CD4-positive, alpha-beta T cell treated with Interleukin-6 at 100 ng/mL for 8 hours (primary cell): ENCODE measurements at regions not wholly inside any gene's neighbourhood (a gene's known extent, or its start where the extent isn't known, plus 50 kb on each side); places are given as distances from the start of the nearest gene placed in this dataset.
"Not testable (repeated sequence)": the region's sequence is repeated elsewhere in the genome, so short reads cannot be mapped to it uniquely, and the experiment has no call there.

Experiments
- DNase-seq: peaks from one replicate; pipeline ENCODE4 v3.0.0-alpha.2; 2020; ENCODE audit warnings: mixed read lengths, low spot score

DNA sequence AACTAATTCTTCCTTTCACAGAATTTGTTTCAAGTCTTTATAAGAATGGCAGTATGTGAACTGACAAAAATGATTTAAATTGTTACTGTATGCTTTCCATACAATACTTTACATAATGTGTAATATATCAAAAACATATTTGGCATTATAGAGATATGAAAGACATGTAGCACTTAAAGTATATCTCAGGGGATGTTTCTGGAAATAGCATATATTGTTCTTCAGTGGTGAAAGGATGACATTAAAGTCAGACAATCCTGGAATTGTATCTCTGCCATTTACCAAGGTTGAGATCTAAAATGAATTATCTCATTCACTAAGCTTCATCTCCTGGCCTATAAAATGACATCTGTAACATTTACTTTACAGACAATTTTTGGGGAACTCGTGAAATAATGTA, 358.4 kb upstream of the EPHA5 start:
- DNase-seq = no peak

DNA sequence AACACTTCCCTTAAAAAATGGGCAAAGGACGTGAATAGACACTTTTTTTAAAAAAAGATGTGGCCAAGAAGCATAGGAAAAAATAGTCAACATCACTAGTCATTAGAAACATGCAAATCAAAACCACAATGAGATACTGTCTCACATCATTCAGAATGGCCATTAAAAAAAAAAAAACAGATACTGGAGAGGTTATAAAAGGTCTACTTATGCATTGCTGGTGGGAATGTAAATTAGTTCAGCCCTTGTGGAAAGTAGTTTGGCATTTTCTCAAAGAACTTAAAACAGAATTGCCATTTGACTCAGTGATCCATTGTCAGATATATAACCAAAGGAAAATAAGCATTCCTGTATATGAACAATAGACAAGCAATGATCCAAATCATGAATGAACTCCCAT, 352.8 kb upstream of the EPHA5 start:
- no peak for DNase-seq

DNA sequence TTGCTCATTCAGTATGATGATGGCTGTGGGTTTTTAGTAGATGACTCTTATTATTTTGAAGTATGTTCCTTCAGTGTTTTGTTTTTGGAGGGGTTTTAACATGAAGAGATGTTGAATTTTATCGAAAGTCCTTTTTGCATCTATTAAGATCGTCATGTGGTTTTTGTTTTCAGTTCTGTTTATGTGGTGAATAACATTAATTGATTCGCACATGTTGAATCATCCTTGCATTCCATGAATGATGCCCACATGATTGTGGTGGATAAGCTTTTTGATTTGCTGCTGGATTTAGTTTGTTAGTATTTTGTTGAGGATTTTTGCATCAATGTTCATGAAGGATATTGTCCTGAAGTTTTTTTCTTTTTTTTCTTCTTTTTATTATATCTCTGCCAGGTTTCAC, 347.4 kb upstream of the EPHA5 start:
- no peak for DNase-seq

DNA sequence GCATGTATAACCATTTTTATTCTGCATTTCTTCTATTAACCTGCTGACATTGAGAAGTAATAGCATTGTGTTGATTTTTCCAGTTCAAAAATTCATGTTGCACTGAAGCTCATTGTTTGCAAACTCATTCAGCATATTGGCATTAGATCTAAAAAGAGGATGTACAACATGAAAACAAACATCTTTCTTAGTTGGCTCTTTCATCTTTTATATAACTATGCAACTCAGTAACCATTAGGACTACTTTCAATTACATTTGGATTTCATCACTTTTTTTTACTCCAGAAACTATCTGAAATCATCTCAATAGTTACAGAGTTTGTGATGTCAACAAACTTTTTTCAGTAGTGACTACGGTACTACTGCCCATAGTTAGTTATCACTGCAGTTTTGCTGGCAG, 346.0 kb upstream of the EPHA5 start:
- no peak for DNase-seq

DNA sequence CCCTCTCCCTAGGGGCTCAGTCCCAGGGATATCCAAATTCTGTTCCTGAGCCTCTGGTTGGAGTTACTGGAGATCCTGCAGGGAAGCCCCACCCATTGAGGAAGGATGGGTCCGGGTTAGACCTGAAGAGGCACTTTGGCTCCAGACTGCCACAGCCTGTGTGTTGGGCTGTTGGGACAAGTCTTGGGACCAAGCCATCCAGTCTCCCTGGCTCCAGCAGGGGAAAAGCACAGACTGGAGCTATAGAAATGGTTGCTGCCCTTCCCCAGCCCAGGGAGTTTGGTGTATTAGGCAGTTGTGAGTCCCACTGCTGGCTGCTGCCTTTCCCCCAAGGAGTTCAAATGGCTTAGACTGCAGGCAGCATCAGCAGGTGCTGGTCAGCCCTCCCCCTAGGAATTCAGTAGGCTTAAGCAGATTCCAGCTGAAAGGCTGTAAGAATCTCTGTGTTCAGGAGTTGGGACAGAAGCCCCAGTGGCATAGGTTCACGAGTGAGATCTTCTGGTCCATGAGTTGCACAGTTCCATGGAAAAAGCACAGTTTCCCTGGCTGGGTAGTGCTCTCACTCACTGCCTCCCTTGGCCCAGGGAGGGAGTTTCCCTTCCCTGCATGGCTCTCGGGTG, 344.0 kb upstream of the EPHA5 start:
- no peak for DNase-seq

DNA sequence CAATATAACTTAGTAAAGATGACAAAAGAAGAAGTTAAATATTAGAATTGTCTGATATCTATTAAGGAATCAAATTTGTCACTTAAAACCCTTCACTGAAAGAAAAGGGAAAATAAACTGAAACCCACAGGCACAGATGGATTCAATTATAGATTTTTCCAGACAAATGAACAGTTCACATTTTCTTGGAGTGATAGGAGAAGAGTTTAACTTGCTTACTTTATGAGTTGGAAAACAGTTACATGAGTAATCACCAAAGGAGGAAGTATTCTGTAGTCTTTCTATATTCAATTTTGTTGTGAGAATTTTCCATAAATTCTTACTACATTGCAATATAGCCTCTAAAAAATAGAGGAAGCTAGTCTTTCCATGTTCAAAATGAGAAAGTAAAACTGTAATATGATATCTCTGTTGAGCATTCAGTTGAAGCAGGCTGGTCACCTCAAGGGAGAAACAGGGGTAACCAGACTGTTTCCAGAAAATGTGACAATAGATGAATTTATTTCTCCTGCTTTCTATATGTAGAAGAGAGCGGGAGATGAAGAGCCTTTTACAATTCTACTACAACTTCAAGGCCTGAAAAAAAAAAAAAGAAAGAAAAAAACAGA, 330.3 kb upstream of the EPHA5 start:
- no peak for DNase-seq

DNA sequence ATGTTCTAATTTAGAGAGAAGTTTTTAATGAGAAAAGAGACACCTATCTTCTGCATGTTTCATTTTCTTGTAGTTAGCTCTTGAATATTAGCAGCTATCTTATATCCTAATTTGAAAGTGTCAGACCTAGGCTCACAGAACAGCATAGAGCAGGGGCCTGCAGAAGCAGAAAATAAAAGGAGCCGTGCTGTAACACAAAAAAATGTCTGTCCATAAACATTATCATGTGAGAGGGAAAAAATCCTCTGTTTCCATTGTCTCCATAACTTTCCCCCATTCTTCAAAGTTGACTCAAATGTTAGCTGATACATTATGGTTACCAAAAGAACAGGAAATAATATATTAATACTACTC, 329.2 kb upstream of the EPHA5 start:
- no peak for DNase-seq

DNA sequence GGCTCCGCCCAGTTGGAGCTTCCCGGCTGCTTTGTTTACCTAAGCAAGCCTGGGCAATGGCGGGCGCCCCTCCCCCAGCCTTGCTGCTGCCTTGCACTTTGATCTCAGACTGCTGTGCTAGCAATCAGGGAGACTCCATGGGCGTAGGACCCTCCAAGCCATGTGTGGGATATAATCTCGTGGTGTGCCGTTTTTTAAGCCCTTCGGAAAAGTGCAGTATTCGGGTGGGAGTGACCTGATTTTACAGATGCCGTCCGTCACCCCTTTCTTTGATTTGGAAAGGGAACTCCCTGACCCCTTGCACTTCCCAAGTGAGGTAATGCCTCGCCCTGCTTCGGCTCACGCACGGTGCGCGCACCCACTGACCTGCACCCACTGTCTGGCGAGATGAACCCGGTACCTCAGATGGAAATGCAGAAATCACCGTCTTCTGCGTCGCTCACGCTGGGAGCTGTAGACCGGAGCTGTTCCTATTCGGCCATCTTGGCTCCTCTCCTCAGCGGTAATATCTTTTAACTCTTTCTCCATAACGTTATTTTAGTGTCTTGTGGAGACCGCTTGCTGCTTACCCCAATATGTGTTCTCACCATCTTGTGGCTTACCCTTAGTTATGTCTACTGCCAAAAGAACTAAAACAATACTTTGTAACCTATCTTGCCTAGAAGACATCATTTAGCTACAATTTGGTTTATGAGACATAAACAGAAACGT, 328.7 kb upstream of the EPHA5 start:
- not testable (repeated sequence) for DNase-seq

DNA sequence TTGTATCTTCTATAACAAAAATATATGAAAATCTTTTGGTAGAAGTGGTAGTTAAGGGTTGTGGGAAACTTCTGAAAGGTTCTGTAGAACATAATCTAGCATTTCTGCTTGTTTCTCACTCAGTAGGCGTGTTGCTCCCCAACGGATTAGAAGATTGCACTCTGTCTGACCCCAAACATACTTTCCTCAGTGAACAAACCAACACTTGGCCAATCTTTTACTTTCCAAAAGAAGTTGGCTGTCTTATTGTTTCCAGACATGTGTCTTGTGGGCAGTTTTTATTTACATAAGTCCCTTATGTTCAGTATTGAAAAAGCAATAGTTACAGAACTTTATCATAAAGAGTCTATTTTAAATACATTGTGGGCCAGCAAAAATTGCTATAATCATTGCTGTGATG, 312.8 kb upstream of the EPHA5 start:
- no peak for DNase-seq

DNA sequence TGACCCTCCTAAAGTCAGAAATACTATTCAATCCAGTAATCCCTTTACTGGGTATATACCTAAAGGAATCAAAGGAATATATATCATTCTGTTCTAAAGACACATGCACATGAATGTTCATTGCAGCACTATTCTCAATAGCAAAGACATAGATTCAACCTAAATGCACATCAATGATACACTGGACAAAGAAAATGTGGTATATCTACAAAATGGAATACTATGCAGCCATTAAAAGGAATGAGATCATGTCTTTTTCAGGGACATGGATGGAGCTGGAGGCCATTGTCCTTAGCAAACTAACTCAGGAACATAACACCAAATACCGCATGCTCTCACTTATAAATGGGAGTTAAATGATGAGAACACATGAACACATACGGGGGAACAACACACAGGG, 306.0 kb upstream of the EPHA5 start:
- DNase-seq = no peak

DNA sequence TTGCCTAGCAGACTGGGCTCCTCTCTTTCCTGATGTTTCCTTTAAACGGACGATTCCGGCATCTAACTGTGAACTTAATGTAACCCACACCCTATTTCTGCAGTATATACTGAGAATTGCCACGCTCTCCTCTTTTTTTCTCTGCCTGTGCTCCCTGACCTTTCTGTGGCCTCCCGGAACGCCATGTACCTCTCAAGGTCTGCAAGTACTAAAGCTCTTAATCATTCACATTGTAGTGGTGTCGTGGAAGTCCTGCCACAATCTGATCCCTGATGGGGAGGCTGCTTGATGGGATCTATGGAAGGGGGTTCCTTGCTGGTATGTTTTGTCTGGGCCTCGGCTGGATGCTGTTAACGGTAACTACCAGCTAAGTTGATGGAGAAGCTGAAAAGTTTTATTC, 302.9 kb upstream of the EPHA5 start:
- no peak for DNase-seq

DNA sequence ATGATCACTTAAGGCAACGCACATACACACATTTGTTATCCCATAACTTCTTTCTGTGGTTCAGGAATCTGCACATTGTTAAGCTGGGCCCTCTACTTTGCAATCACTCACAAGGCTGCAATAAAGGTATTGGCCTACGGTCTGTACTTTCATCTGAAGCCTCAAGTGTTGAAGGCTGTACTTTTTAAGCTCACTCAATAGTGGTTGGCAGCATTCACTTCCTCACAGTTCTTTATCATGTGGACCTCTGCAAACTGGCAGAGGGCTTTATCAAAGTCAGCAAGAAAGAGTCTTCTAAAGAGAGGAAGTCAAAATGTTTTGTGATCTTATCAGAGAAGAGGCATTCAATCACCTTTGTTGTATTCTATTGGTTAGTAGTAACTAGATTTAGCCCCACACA, 301.4 kb upstream of the EPHA5 start:
- DNase-seq = no peak

DNA sequence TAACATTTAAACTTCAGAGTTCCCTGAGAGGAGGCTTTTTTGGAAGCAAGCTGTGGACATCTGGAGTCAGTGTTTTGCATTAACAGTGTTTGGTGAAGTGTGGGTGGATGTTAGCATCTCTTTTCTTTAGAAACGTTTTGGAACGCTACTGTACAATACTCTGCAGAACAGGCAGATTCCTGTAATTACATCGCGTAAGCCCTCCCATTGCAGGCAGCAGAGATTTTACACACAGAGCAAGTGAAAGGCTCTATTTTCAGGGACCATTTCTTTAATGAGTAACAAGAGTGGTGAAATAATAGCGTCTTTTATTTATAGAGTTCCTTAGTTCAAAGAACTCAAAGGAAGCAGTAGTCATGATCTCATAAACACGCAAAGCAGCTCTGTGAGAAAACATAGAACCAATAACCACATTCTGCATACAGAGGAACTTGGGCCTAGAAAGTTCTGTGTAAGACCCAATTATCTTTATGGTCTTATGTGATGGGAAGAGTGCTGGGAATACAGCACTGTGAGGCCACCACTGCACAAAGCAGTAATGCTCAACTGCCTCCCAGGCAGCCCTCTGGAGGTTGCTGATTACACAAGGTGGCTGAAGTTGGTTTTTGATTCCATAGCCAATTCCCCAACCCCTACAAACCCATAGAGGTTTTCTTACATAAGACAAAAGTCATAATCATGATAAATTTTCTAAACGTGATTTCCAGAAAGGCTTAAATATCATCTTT, 298.7 kb upstream of the EPHA5 start:
- no peak for DNase-seq

DNA sequence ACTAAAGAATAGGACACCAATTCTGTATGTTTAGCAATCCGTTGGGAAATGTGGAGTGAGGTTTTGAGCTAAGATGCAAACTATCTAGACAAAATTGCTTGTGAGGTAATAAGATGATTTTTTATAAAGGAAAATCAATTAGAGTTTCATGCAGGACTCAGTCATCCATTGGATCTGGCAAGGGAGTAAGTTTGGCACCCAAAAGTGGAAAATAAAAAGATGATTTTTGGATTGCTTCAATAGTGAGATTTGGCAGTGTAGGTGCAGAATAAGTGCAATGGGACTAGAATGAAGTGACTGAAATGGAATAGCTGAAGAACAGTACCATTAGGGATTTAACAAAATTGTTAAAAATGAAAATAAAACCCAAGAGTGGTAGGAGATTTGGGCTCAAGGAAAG, 290.5 kb upstream of the EPHA5 start:
- DNase-seq = no peak

DNA sequence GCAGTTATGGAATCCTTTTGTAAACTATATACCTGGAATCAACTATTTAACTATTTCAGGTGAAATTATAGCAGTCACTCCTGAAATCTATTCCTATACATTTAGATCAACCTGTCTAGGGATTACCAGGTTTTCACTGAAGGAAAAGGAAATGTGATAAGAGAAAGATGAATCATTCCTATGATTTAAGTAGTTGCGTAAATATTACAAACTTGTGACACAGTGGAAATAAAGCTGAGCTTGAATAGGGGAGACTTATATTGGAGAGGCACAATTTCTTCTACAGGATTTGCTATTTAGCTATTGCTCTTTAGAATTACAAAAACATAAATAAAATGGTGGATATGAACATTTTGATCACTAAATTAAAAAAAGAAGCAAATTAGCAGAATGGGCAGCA, 284.1 kb upstream of the EPHA5 start:
- DNase-seq = no peak

DNA sequence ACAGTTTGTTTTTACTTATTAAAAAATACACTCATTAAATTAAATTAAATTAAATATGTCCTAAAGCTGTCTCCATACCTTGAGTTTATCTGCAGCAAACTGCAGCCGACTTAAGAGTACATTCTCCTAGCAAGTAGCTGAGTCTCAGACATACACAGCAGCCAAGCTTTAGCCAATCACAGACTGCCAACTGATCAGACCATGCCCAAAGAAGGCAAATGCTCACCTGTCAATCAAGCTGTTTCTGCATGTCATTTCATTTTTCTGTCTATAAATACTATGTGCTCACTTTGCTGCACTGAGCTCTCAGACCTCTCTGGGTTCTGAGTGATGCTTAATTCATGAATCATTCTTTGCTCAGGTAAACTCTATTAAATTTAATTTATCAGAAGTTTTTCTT, 280.9 kb upstream of the EPHA5 start:
- DNase-seq = no peak

DNA sequence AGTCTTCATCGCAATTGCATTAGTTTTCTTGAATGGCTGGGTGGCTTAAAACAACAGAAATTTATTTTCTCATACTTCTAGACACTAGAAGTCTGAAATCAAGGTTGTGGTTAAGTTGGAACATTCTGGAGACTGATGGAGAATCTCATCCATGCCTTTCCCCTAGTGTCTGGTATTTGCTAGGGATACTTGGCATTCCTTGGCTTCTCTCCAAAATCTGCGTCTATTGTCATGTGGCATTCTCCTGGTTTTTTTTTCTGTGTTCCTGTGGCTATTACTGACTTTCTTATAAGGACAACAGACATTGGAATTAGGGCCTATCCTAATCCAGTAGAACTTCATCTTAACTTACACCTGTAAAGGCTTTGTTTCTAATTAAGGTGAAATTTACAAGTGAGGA, 272.8 kb upstream of the EPHA5 start:
- DNase-seq = no peak

DNA sequence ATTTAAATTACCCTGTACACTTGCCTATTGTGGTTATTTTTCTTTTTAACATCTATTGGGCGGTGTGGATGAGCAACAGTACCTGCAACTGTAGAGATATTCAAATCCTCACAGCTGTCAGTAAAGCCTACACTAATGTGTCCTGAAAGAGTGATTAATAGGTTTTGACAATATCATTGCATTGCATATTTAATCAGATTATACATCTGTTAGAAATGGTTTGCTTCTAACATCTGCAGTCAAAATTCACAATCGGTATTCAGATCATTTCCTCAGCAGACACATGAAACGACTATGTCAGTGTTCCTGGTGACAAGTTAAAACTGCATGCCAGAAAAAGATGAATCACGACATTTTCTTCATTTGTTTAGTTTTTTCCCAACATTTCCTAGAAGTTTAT, 254.6 kb upstream of the EPHA5 start:
- no peak for DNase-seq

DNA sequence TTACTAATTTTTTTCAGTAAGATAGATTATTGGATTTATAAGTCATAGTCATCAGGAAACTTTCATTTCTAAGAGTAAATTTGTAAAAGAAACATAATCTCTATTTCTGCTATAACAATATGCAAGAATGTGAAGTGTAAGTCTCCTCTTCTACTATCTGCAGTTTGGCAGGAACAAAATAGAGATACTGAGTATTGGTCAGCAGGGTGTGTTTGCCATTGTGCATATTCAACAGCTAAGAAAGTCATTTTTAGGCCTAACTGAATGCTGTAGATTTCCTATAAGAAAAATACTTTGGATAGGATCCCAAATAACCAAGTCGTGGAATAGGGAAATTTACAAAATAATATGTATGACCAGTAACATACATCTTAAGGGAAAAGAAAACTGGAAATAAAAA, 253.3 kb upstream of the EPHA5 start:
- no peak for DNase-seq

DNA sequence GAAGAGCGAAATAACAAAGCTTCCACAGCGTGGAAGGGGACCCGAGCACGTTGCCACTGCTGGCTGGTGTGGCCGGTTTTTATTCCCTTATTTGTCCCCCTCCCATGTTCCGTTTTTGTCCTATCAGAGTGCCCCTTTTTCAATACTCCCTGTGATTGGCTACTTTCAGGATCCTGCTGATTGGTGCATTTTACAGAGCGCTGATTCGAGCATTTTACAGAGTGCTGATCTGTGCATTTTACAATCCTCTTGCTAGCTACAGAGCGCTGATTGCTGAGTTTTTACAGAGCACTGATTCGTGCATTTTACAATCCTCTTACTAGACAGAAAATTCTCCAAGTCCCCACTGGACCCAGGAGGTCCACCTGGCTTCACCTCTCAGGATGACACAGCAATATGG, 250.9 kb upstream of the EPHA5 start:
- DNase-seq = no peak

DNA sequence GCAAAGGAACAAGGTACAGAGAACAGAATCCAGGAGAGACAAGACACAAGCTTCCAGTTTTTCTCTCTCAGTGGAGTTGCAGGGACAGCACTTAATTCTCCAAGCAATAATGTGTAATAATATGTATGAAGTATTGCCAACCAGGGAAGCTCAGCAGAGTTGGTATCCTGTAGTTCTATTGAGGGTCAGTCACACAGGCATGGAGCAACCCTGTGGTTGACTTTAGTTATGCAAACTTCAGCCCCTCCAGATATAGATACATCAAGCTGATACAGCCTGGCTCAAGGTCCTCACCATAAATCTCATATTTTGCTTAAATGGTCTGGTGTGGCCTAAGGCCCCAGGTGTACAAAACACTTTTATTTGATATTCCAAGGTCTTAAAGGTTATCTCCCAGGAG, 248.6 kb upstream of the EPHA5 start:
- DNase-seq = no peak

DNA sequence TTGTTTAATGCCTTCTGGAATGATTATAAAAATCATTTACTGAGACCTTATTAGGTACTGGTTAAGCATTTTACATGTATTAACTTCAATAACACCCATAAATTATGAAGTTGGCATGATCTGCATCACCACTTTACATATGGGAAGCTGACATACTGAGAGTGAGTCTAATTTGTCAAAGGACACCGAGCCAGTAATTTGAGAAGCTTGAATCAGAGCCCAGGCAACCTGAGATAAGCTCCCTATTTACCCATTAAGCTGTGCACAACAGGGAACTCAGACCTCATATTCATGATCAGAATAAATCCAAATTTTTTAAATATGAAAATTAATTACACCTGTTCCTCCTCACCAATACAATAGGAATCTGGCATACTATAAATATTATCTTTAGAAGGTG, 247.9 kb upstream of the EPHA5 start:
- DNase-seq = no peak

DNA sequence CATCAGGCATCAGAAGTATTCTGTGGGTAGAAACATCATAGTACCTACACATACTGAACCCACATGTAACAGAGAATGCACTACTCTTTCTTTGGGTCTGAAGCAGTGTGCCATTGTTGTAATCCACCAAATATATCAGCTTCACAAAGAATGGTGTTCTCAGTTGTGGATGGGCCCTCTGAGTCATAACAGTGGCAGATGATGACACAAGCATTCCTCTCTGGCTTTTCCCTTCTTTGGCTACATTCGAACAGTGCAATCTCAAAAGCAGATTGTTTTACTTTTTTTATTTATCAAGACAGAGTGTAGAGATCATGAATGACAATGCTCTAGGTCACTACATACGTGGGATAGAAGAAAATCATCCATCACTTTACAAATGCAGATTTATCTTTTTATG, 247.2 kb upstream of the EPHA5 start:
- DNase-seq = no peak
